Mononuclear cell (primary cell): ENCODE measurements at regions not wholly inside any gene's neighbourhood (a gene's known extent, or its start where the extent isn't known, plus 50 kb on each side); places are given as distances from the start of the nearest gene placed in this dataset.
"Not testable (repeated sequence)": the region's sequence is repeated elsewhere in the genome, so short reads cannot be mapped to it uniquely, and the experiment has no call there.

Source experiments
- H3K27me3 ChIP-seq: 2 replicates; pipeline ENCODE4 v1.6.0; 2011; ENCODE audit warnings: low read length, control low read depth; ENCODE audit not compliant: insufficient read depth
- H3K4me1 ChIP-seq: 2 replicates; pipeline ENCODE4 v1.5.1; 2011; ENCODE audit warnings: mild to moderate bottlenecking, low read length, control low read depth; ENCODE audit not compliant: insufficient read depth
- H3K4me3 ChIP-seq: 2 replicates; pipeline ENCODE4 v1.5.1; 2011; ENCODE audit warnings: mild to moderate bottlenecking, low read length, moderate library complexity
- H3K9me3 ChIP-seq: 2 replicates; pipeline ENCODE4 v1.5.1; 2011; ENCODE audit warnings: low read depth, mild to moderate bottlenecking, control low read depth, low read length

DNA sequence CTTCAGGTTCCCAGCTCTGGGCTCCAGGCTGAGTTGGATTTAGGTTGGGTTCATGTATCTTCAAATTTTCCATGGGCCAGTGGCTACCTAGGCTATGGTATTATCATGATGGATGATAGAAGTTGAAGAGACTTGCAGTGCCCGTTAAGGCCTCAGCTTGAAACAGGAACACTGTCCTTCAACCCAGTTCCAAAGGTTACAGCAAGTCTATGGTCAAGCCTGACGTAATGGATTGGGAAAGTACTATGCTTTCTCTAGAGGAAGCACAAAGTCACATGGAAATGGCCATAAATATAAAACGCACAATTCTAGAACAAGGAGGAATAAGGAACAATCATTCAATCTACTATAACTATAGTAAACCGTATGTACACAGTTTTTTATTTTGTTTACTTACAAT lies 593.2 kb downstream of the ZEB2 start:
- no peak overlapping the region for H3K4me3 ChIP-seq
- no peaks in the 10 kb centered on the region for H3K27me3 ChIP-seq
- H3K4me1 ChIP-seq: no peaks in the 10 kb centered on the region
- H3K9me3 ChIP-seq: no peaks in the 10 kb centered on the region

- not testable (repeated sequence) for H3K27me3 ChIP-seq, H3K4me3 ChIP-seq, H3K4me1 ChIP-seq, H3K9me3 ChIP-seq
Observed at GRCh38 chr2:143922261-143922830, 597.6 kb downstream of the ZEB2 start.

- Histone ChIP-seq H3K4me3 (no peak overlapping the region), H3K27me3 (no peaks in the 10 kb centered on the region), H3K4me1 (no peaks in the 10 kb centered on the region), H3K9me3 (no peaks in the 10 kb centered on the region)
Observed at GRCh38 chr2:143918465-143918989, 601.4 kb downstream of the ZEB2 start.

GRCh38 chr2:143916781-143917180 lies 603.1 kb downstream of the ZEB2 start:
- Histone ChIP-seq H3K4me3 (no peak overlapping the region), H3K27me3 (no peaks in the 10 kb centered on the region), H3K4me1 (no peaks in the 10 kb centered on the region), H3K9me3 (no peaks in the 10 kb centered on the region)

- Histone ChIP-seq H3K9me3 (no peaks in the 10 kb centered on the region), H3K4me1 (no peaks in the 10 kb centered on the region), H3K27me3 (no peaks in the 10 kb centered on the region), H3K4me3 (no peak overlapping the region)
Observed at GRCh38 chr2:143909577-143910353, 610.2 kb downstream of the ZEB2 start.

DNA sequence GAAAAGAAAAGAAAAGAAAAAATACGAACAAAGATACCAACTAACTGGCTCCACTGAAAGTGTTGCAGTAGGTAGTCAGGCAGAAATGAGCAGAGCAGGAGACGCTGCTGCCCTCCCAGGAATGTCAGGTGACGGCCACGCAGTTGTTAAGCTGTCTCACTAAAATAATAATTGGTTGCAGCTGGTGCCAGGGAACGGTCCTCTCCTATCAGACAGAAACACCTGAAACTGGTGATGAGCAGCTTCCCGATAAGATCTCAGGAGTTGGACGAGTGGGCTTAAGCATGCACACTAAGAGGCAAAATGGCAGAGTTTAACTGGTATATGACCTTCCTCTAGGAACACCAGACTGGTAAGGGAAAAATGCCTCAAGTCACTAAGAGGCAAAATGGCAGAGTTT lies 611.1 kb downstream of the ZEB2 start:
- no peaks in the 10 kb centered on the region for H3K9me3 ChIP-seq
- no peaks in the 10 kb centered on the region for H3K27me3 ChIP-seq
- no peaks in the 10 kb centered on the region for H3K4me1 ChIP-seq
- no peak overlapping the region for H3K4me3 ChIP-seq

GRCh38 chr2:143907801-143908200 lies 612.1 kb downstream of the ZEB2 start:
- Histone ChIP-seq H3K4me3 (no peak overlapping the region), H3K4me1 (no peaks in the 10 kb centered on the region), H3K9me3 (no peaks in the 10 kb centered on the region), H3K27me3 (no peaks in the 10 kb centered on the region)

- Histone ChIP-seq H3K4me3 (no peak overlapping the region), H3K4me1 (no peaks in the 10 kb centered on the region), H3K9me3 (no peaks in the 10 kb centered on the region), H3K27me3 (no peaks in the 10 kb centered on the region)
Observed at GRCh38 chr2:143906850-143907249, 613.1 kb downstream of the ZEB2 start.

DNA sequence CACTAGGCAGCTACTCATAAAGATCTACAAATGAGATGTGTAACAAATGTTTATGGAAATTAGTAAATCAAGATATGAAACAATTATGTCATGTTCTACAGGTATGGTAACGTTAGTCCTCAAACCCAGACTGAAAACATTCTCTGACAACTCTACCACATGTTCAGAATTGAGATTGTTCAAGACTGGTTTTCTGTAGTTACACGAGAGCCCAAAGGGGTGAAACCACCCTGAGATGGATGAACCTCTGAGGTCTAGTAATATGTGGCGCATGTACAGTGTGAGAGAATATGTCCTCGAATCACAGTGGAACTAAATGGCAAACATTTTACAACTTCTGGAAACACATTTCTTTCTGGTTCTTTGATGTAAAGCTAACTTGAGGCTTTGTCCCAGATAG lies 614.3 kb downstream of the ZEB2 start:
- no peaks in the 10 kb centered on the region for H3K4me1 ChIP-seq
- no peaks in the 10 kb centered on the region for H3K27me3 ChIP-seq
- no peak overlapping the region for H3K4me3 ChIP-seq
- H3K9me3 ChIP-seq: no peaks in the 10 kb centered on the region

- Histone ChIP-seq H3K27me3 (no peaks in the 10 kb centered on the region), H3K4me1 (no peaks in the 10 kb centered on the region)
Observed at GRCh38 chr2:143903172-143903856, 616.6 kb downstream of the ZEB2 start.

GRCh38 chr2:143901185-143901842 lies 618.6 kb downstream of the ZEB2 start:
- Histone ChIP-seq H3K4me1 (no peaks in the 10 kb centered on the region), H3K27me3 (no peaks in the 10 kb centered on the region), H3K9me3 (no peaks in the 10 kb centered on the region), H3K4me3 (no peak overlapping the region)

More at GRCh38 chr2:143903172-143903856, 616.6 kb downstream of the ZEB2 start:
- Histone ChIP-seq H3K4me3 (no peak overlapping the region), H3K9me3 (no peaks in the 10 kb centered on the region)

DNA sequence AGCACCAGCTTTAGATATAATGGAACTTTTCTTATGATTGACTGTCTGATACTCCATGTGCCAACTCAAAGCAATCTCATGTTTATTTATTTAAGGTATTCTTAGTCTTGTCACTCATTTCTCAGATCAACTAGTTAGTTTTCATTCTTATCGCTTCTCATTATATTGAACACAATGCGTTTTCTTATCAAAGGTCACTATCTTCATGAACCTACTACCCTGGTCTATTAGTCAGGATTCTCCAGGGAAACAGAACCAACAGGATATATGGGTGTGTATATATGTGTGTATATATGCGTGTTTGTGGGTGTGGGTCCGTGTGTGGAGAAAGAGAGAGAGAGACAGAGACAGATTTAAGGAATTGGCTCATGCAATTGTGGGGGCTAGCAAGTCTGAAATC lies 619.9 kb downstream of the ZEB2 start:
- no peaks in the 10 kb centered on the region for H3K9me3 ChIP-seq
- H3K27me3 ChIP-seq: no peaks in the 10 kb centered on the region
- H3K4me3 ChIP-seq: no peak overlapping the region
- H3K4me1 ChIP-seq: no peaks in the 10 kb centered on the region

- H3K9me3 ChIP-seq: no peaks in the 10 kb centered on the region
- no peaks in the 10 kb centered on the region for H3K27me3 ChIP-seq
- H3K4me3 ChIP-seq: no peak overlapping the region
- no peaks in the 10 kb centered on the region for H3K4me1 ChIP-seq
Observed at GRCh38 chr2:143893371-143893770, 626.5 kb downstream of the ZEB2 start.

DNA sequence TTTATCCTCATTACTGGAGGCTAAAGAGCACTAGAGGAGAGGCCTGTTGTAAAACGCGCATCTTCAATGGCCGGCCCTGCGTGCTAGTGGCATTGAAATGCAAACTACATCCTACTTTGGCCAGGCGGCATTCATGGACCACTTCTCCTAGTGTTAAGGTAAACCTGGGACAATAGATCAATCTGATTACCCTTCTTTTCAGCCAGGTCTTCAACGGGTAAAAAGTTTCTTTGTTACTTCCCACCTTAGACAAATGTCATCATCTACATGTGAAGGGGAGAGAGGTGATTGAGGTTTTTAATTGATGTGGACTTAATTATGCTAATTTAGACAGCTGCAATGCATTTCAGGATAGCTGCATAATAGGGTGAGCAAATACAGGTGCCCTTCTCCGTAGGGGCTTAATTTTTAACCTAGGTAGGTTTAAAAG lies 628.0 kb downstream of the ZEB2 start:
- Histone ChIP-seq H3K27me3 (no peaks in the 10 kb centered on the region), H3K4me3 (no peak overlapping the region), H3K9me3 (no peaks in the 10 kb centered on the region), H3K4me1 (no peaks in the 10 kb centered on the region)

DNA sequence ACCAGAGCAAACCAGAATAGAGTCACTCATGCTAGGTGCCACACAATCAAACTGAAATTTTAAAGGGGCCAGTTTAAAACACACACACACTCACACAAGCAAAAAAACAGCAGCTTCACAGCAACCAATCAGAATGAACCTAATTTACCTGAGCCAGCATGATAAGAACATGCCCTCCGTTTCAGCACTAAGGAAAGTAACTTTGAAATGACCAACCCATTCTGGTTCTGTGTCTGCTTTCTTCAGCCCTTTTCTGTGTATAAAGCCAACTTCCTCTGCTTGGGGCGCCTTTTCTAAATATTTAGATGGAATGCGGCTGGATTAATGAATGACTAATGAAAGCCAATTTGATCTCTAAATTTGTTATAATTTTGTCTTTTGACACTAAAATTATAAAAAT lies 629.1 kb downstream of the ZEB2 start:
- no peaks in the 10 kb centered on the region for H3K27me3 ChIP-seq
- no peak overlapping the region for H3K4me3 ChIP-seq
- no peaks in the 10 kb centered on the region for H3K9me3 ChIP-seq
- H3K4me1 ChIP-seq: no peaks in the 10 kb centered on the region
